GM19239 (cell line): ENCODE measurements at regions not wholly inside any gene's neighbourhood (a gene's known extent, or its start where the extent isn't known, plus 50 kb on each side); places are given as distances from the start of the nearest gene placed in this dataset.
"Not testable (repeated sequence)": the region's sequence is repeated elsewhere in the genome, so short reads cannot be mapped to it uniquely, and the experiment has no call there.

Source experiments
- DNase-seq: peaks from one replicate; pipeline ENCODE4 v3.0.0; 2011; ENCODE audit warnings: low spot score; ENCODE audit not compliant: insufficient read length
- FAIRE-seq: peaks from 2 replicates; lab custom pipeline; 2011; peaks lifted over from hg19 to GRCh38; lab: Jason Lieb, UNC

DNA sequence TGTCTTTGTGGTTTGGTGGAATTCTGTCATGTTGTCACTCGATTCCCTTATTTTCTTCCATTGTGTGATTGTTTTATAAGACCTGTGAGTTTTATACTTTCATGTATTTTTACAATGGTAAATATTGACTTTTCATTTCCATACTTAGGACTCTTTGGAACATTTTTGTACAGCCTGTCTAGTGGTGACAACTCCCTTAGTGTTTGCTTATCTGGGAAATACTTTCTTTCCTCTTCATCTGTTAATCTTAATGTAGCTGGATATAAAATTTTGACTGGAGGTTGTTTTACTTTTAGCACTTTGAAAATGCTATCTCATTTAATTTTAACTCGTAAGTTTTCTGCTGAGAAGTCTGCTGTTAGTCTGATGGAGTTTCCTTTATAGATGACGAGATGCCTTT is 310.5 kb downstream of the NUF2 start:
- FAIRE-seq (no peak), DNase-seq (no peak)

- DNase-seq = no peak
- no peak for FAIRE-seq
These were observed 311.6 kb downstream of the NUF2 start for GRCh38 chr1:163633366-163633765.

GRCh38 chr1:163645676-163646075 is 323.9 kb downstream of the NUF2 start:
- not testable (repeated sequence) for FAIRE-seq, DNase-seq

GRCh38 chr1:163650624-163651023 is 328.9 kb downstream of the NUF2 start:
- no peak for DNase-seq

DNA sequence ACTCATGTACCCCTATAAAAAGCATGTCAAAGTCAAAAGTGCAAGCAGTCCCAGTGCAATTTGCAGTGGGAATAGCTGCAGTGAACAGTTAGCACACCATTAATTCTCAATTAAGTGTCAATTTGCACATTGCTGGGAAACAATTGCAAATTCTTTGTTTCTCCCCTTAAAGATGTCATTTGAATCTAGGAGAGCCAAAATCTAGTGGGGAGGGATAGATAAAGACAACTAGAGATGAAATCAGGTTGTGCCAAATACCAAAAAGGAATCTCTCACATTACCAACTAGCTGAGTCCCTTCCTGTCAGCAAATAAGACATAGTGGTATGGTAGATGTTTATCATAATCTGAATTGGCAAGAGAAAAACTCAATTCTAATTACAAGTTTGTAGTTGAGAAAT is 330.7 kb downstream of the NUF2 start:
- FAIRE-seq (no peak), DNase-seq (no peak)

More at GRCh38 chr1:163650624-163651023, 328.9 kb downstream of the NUF2 start:
- FAIRE-seq = no peak

DNA sequence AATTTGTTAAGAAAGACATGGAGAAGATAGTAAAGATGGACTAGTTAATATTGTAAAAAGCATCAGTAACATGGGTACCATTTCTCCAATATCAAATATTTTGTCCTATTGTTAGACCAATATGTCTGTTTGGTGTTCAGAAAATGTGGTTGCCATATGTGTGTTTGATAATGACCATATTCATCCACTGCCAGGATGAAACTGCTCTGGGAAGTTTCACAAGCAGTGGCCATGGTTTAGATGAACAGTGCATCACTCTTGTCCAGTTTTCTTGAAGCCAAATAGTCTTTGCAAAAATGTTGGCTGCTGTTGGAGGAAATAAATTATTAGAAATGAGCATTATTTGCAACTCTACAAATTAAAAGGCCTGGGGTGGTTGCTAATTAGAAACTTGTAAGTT is 333.8 kb downstream of the NUF2 start:
- DNase-seq (no peak), FAIRE-seq (no peak)

DNA sequence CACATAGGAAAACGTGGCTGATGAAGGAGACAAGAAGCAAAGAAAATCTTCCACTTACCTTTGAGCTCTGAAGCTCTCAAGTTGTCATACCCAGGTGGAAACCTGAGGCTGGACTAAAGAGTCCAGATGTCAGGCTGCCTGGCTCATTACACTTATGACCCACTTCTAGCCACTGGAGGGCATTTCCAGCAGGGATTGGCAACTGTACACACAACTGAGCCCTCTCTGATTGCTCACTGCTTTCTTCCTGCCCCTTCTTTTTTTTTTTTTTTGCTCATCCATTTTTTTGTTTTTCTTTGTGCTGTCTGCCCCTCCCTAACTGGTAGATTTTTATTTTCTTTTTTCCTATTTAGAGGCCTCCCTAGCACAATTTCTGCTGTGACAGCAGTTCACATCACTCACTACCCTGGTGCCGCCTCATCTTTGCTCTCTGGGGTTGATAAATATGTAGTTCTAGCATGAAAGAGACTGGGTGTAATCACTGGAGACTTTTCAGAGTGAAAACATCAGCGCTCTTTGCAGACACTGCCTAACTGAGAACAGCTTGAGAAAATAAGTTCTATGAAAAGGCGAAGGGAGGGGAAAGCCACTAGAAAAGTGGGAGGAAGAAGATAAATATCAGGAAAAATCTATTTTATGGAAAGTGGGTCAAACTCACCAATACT is 334.5 kb downstream of the NUF2 start:
- DNase-seq = no peak
- no peak for FAIRE-seq

GRCh38 chr1:163657719-163658118 is 336.0 kb downstream of the NUF2 start:
- FAIRE-seq (no peak), DNase-seq (no peak)

GRCh38 chr1:163661391-163661790 is 339.6 kb downstream of the NUF2 start:
- FAIRE-seq (no peak), DNase-seq (no peak)

DNA sequence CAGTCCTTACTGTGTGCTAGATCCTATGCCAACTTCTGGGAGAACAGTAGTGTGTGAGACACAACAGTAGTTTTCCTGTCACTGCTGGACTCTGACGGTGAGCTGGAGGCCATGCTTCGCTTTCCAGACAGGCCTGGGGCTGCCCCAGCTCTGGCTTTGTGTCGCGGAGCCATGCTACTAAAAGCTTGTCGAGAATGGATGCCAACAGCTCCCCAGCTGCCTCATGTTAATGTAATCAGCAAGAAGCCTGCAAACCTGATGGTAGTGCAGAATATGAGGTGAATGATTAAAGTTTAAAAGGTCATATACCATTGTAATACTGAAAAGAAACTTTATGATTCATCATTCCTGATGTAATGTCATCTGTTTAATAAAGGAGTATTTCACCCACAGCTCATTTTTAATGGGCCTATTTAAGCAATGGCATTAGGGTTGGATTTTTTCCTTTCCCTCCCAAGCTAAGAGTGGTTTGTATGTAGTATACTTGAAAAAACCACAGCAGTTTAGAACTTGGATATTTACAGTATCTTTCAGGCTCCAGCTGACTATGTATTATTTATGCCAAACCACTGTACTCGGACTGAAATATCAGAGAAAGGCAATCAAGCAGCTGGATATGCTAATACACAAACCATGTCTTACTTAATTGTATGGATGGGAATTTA is 343.0 kb downstream of the NUF2 start:
- FAIRE-seq = no peak
- no peak for DNase-seq

GRCh38 chr1:163668472-163668871 is 346.7 kb downstream of the NUF2 start:
- no peak for DNase-seq
- FAIRE-seq = no peak

GRCh38 chr1:163670989-163671757 is 349.4 kb downstream of the NUF2 start:
- no peak for FAIRE-seq

DNA sequence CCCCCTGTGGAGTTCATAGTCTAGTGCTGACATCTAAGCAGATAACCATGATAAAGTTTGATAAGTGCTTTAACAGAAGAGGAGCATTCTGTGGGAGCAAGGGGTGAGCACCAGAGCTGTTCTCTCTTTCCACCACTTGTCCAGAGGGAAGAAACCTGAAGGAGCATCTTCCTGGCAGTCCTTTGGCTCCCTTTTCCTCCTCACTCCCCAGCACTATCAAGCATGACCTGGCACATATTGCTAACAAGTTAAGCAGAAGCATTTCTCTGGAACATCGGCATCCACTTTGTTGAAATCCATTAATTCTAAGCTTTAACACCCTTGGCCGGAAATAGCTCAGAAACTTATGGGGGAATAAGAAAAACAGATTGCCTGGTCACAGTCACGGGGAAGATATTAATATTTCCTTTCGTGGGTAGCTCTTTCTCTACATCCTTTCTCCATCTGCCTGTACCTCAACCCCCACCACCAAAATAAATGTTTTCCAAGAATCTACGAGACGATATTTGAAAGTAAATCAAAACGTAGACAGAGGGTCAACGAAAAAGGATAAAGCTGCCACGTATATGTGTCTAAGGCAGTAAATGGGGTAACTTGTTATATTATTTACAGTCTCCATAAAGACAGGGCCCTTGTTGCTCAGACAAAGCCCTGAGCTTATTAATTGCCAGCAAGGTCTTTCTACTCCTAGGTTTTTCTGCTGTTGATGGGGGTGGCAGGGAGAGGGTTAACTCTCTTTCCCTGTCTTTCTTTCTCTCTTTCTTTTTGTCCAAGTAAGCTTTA is 351.4 kb downstream of the NUF2 start:
- DNase-seq (no peak), FAIRE-seq (no peak)

More at GRCh38 chr1:163670989-163671757, 349.4 kb downstream of the NUF2 start:
- no peak for DNase-seq

GRCh38 chr1:163673759-163674151 is 352.0 kb downstream of the NUF2 start:
- DNase-seq = no peak
- no peak for FAIRE-seq

DNA sequence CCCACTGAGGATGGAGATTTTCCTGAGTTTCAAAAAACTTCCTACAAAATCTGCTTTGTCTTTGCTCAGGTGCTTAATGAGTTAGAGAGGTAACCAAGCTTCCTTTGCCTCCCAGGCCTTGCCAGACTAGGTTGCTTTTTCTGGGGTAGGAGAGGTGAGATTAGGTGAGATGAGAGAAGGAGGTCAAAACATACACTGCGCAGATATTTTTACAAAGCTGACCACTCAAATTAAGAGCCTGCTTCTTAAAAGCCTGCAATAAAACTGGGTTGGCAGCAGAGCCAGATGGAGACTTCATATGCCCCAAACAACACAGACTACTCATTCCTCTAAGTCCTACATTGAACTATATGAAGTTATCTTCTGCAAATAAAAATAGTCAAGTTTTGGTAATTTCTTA is 352.5 kb downstream of the NUF2 start:
- no peak for DNase-seq
- no peak for FAIRE-seq

DNA sequence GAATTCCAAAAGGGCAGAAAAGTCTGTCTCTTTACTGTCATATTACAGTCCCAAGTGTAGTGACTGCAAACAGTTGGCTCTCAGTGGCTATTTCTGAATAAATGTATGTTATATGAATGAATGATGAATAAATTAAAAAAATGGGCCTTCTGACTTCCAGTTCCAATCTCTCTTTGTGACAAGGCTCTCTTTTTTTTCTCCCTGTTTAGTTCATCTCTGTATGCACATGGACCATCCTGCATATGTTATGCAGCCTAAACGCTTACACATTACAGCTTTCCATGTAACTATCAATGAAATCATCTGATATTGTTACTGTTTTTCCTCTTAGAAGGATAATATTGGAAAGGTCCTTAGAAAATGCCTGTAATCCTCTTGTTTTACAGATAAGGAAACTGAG is 363.0 kb downstream of the NUF2 start:
- FAIRE-seq = no peak
- DNase-seq = no peak

DNA sequence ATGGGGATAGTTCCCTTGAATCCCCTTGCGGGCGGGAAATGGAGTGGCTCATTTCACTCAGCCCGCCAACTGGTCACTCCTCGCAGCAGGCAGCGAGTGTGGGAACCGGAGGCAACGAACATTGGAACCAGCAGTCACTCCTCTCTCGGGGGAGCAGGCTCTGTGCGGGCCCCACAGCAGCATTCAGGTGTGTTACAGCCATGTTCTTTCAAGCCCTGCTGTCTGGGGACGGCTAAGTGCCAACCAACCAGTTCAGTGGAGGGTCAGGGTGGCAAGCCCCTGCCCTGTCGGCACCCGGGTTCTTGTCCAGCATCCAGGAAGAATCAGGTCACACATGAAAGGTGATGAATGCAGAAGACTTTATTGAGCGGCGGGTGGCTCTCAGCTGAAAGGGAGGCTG is 370.5 kb downstream of the NUF2 start:
- DNase-seq (no peak), FAIRE-seq (no peak)

- DNase-seq (no peak), FAIRE-seq (no peak)
These were observed 375.4 kb downstream of the NUF2 start for GRCh38 chr1:163697137-163697536.

- FAIRE-seq (no peak), DNase-seq (no peak)
These were observed 380.1 kb downstream of the NUF2 start for GRCh38 chr1:163701783-163702374.

- no peak for DNase-seq
- no peak for FAIRE-seq
These were observed 382.0 kb downstream of the NUF2 start for GRCh38 chr1:163703794-163704193.
